GM19452 (cell line): ENCODE measurements at regions not wholly inside any gene's neighbourhood (a gene's known extent, or its start where the extent isn't known, plus 50 kb on each side); places are given as distances from the start of the nearest gene placed in this dataset.
A peak's percentile ranks its signal among the peaks of the same experiment; 100 is the strongest.

ENCODE experiments used
- ATAC-seq: cut with Tn5 transposase; IDR thresholded peaks from one replicate; pipeline ENCODE4 v1.9.1; 2021; ENCODE audit not compliant: unreplicated experiment

- no peak for ATAC-seq
Observed at GRCh38 chr15:35654332-35654731, 108.4 kb upstream of the DPH6 start.

GRCh38 chr15:35657679-35658311, 111.8 kb upstream of the DPH6 start:
- ATAC-seq: no peak

DNA sequence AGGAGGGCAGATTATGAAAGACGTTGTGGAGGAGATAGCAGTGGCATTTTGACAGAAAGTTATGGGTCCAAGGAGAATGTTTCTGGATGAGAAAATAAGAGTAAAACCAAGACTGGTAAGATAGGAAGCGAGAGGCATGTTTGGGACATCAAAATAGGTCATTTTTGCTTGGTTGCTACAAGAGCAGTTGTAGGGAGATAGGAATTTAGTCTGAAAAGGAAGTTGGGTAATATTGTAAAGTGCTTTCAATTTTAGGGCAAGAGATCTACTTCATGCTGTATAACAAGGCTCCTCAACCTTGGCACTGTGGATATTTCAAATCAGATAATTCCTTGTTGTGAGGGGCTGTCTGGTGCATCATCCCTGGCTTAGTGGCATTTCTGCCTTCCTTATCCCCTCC, 118.0 kb upstream of the DPH6 start:
- no peak for ATAC-seq

DNA sequence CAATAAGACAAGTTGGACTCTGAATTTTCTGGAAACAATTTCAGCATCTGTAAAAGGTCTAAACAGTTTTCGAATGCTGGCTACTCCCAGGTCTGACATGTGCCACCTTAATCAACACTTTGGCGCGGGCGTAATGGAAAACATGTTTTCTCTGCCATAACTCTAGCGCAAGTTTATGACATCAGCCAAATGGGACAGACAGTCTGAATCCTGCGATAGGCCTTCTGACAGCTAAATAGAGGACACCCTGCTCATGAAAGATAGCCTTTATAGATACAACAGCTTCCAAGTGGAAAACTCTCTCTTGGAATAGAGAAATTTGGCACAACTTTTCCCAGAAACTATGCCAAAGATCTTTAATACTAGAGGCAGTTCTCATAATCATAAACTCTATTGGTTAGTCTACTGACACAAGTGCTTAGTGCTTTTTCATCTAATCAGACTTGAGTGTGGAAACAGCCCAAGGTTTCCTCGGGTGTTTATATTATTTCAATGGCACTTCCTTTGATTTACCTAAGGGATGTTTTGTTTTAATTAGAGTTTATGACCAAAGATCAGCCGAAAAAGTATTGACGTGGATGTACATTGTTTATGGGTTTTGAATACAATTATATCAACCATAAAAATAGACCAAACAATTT, 120.1 kb upstream of the DPH6 start:
- ATAC-seq: no peak

GRCh38 chr15:35667908-35668307, 121.9 kb upstream of the DPH6 start:
- ATAC-seq: no peak

DNA sequence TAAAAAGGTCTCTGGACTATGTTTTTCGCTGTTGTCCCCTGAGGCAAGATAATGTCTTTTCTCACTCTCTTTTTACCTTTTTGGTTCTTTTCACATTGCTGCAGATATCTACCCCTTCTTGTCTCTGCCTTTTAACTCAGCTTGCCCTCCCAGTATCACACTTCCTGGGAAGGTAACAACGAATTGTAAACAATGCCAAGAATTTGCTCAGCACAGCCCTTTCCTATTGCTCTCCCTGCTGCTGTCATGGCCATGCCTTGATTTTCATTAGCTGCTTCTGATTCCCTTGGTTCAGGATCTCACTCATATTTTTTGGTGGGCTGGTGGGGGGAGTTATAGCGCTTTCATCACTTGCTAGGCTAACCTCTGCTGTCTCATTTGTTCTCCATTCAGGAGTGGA, 123.1 kb upstream of the DPH6 start:
- no peak for ATAC-seq

GRCh38 chr15:35669432-35670045, 123.6 kb upstream of the DPH6 start:
- no peak for ATAC-seq

GRCh38 chr15:35671197-35671596, 125.2 kb upstream of the DPH6 start:
- no peak for ATAC-seq

- ATAC-seq: no peak
Observed at GRCh38 chr15:35671981-35672380, 126.0 kb upstream of the DPH6 start.

GRCh38 chr15:35673093-35673684, 127.2 kb upstream of the DPH6 start:
- ATAC-seq: peak; percentile 71

GRCh38 chr15:35674873-35675781, 129.2 kb upstream of the DPH6 start:
- ATAC-seq: no peak

GRCh38 chr15:35678774-35679173, 132.8 kb upstream of the DPH6 start:
- no peak for ATAC-seq

- no peak for ATAC-seq
Observed at GRCh38 chr15:35679186-35679585, 133.2 kb upstream of the DPH6 start.

GRCh38 chr15:35680951-35681350, 135.0 kb upstream of the DPH6 start:
- no peak for ATAC-seq

DNA sequence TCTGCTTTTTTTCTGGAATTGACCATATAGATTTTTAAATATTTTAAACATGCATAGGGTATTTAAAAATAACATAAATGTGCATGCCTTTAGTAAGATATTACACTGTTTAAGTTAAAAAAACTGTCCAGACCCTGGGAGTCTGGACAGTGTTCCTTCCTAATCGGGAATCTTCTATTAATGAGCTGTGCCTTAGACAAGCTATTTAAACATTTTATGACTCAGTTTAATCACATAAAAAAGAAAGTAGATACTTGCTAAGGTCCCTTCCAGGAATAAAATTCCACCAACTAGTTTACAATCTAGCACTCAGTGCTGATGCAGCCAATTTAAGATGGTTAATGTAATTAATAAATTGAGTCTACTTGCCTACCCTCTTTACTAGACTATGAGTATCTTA, 140.4 kb upstream of the DPH6 start:
- no peak for ATAC-seq

DNA sequence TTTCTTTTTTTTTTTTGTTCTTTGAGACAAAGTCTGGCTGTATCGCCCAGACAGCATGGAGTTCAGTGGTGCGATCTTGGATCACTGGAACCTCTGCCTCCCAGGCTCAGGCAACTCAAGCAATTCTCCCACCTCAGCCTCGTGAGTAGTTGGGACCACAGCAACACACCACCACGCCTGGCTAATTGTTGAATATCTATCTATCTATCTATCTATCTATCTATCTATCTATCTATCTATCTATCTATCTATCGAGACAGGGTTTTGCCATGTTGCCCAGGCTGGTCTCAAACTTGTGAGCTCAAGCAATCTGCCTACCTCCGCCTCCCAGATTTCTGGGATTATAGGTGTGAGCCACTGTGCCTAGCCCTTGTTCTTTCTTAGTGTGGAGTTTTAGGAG, 143.3 kb upstream of the DPH6 start:
- ATAC-seq: no peak

GRCh38 chr15:35690089-35690488, 144.1 kb upstream of the DPH6 start:
- ATAC-seq: no peak

DNA sequence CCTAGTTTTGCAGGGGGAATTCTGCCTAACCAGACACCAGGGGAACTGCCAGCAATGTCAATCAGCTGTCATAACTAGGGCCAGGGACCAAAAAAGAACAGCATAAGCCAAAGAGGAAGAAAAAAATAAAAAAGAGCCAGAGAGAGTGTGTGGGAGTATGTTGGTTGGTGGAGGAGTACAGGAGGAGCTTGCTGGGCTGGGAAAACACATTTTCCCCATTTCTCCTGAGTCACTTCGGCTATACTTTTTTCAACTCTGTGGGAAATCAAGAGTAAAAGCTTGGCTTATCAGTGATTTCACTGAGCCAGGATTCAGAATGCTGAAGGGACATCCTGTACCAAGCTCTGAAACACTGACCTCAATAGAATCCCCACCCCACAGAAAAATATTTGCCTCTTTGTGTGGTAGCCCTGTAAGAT, 144.7 kb upstream of the DPH6 start:
- no peak for ATAC-seq

GRCh38 chr15:35691173-35691761, 145.3 kb upstream of the DPH6 start:
- ATAC-seq: no peak

DNA sequence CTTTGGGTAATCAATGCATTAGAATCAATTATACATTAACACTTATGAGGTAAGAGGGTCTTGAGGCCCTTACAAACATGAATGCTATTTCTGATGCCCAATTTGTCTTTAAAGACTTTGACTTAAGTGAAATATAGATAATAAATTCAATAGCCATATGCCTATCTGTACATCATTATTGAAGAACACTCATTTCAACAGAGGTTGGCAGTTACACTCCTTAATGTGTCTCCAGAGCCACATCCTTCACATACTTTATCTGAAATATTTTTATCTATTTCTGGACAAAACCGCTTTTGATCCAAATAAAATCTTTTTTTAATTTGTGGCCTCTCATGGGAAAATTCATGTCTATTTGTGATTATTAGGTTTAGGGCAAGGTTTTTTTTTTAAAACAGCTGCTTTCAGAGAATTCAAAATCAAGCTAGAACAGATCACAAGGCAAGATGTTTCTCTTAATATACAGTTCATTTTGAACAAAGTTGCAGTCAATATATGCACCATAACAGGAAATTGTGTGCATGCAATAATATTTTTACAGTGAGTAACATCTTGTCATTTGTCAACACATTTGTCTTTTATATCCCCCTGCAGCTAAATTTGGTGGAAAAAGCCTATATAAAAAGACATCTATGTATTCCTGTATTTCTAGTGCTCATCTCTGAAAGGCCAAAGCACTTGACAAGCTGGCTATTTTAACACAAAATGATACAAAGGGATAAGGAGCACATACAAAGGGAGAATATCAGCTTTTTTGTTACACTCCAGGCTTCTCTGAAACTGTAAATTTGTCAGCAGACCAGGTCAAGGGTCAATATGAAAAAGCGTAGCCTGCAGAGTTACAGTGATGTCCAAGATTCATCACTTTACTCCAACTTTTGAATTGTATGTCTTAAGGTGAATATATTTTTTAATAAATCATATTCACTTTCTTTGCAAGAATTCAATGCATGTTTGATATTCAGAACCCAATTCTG, 146.2 kb upstream of the DPH6 start:
- ATAC-seq: no peak
